NCI-H2171 treated with DMSO at 0.1 percent for 48 hours (cell line): ENCODE measurements at regions not wholly inside any gene's neighbourhood (a gene's known extent, or its start where the extent isn't known, plus 50 kb on each side); places are given as distances from the start of the nearest gene placed in this dataset.

ENCODE experiments used
- DNase-seq: peaks from one replicate; lab custom pipeline; 2025; lab: John Stamatoyannopoulos, UW

DNA sequence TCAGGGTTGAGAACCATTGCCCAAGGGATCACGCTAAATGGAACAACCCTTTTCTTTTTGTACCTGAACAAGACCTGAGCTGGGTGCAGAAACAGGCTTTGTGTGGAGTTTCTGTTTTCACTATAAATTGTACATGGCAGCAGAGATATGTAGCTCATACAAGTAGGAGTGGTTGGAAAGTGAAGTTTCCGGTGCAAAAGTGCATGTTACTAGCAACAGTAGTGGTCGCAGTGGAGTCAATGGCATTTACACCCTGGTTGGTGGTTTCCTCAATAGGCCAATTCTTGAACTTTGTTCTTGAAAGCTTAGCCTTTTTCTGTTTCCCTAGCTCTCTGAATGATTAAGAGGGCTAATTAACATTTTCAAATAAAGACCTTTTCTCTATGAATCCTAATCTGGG is 170.7 kb downstream of the NEBL start:
- no peak for DNase-seq

DNA sequence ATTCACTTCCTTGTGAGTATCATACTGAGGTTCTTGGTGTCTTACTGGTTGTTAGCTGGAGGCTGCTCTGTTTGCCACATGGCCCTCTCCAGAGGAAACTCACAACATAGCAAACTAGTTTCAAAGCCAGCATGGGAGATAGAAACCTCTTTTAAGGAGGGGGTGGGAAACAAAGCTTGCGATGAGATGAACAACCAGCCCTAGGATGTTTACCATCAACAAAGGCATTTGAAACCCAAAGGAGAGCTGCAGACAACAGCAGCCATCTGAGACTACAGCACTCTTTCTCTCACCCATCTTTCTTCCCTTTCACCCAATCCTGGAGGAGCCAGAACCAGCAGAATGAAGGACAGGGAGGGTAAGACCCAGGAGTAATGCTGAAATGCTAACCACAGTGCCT is 182.1 kb downstream of the NEBL start:
- no peak for DNase-seq

DNA sequence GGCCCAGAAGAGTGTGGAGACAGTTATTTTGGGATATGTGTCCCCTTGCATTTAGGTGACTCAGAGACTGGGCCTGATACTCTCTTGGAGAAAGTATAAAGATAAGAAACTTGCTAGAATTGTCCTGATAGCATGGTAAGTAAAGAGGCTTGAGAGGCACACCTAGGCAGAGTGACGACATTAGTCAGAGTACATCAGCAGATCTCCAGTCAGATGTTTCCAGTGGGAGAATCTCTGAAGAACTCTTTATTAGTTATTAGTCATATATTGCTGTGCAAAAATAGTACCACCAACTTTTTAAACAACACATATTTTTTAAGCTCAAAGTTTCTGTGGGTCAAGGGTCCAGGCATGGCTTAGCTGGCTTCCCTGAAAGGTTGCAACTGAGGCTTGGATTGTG is 182.6 kb downstream of the NEBL start:
- no peak for DNase-seq

DNA sequence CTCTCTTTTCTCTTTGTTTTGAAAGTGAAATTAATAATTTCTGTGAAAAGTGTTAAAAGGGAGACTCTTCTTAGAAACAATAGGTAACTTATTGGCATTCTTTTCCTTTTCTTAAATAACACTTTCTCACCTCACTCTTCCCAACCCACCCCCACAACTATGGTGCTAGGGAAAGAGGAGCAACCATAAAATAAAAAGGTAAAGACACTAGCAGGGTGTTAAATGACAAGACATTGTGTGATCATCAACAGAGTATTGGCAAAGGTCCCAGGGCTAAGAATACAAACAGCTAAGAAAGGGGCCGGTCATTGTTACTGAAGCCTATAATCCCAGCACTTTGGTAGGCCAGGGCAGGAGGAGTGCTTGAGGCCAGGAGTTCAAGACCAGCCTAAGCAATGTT is 183.7 kb downstream of the NEBL start:
- DNase-seq: no peak

DNA sequence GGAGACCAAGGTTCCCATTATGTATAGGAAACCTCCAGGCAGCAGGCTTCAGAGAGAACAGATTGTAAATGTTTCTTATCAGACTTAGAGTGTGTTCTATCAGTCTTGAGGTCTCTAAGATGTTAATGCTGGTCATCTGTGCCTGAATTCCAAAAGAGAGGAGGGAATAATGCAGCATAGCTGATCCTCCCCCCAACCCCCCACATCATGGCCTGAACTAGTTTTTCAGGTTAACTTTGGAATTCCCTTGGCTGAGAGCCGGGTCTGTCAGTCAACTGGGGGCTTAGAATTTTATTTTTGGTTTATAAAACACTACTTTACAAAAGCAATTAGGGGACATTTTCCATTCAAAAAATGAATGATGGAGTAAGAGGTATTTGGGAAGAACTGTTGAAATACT is 184.3 kb downstream of the NEBL start:
- DNase-seq: no peak

DNA sequence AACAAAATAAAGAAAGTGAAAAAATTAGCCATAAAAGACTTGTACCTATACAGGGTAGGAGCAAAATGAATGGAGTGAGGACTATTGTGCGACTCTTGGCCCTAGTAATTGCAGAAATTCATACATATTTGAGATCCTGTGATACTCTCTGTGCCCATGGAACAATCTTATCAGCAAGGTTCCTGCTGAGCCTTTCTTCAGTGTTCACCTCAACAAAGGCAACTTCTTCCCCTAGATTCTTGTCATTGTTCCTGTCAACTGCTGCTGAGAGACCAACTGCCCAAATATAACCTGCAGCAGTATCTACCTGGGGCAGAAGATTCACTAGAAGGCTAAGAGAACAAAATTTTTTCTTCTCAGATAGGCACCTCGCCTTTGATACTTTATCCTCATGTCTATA is 187.4 kb downstream of the NEBL start:
- no peak for DNase-seq

DNA sequence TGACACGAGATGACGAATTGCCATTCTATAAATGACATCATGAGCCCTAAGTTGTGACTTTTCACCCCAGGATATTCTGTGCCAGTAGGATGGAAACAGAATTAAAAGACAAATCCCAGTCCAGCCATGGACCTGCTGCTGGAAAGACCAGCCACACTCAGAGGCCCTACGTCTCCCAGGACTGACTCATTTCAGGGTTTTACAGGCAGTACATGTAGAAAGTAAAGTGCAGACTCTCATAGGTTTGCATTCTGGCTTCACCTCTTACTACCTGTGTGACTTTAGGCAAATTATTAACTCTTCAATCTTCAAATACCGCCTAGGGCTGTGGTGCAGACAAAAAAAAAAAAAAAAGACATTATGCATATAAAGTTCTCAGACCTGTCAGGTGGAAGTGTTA is 188.8 kb downstream of the NEBL start:
- no peak for DNase-seq

DNA sequence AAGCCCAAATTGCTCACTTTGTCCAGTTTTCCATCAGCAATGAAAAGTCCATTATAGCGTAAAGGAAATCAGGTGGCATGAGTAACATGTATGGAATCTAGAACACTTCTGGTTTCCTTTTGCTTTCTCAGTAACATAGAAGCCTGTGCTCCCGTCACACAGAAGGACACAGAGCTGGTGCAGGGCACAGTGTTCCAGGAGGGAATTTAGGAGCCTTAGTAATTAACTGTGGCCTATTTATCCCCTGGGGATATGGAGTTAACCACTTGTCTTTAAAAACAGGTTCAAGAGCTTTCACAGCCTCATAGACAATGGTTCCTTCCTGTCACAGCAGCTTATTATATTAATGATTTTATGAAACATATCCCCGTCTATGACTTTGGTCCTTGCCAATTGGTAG is 189.9 kb downstream of the NEBL start:
- no peak for DNase-seq

DNA sequence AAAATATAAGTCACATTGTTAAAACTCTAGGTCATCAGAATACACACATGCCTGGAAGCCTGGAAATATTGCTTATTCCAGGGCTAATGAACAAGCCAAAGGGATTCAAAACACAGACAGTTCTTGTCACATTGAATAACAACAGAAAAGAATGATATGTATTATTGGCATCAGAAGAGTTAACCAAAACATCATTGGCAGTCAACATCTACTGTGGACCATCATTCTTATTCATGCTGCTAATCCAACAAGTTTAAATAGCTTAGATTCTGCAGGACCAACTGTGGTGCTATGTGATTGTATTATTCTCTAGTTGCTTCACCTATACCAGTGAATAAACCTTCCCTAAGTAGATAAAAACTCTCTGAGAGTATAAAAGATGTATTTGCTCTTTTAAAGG is 198.3 kb downstream of the NEBL start:
- DNase-seq: no peak

DNA sequence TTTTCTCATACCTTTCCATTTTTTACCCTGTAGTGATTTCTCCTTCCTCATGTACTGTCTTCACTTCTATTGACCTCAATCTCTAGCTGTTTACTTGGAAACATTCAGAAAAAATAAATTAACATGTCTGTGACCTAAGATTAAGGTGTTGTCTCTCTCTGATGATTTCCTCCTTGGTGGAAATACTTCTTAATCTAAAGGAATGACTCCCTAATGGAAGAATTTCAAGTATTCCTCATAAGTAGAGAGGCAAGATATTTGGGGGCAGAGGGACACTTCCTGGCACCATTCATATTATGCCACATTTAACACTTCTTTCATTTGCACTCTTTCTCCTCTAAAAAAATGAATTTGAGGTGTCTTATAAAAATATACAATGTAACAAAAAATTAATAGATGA is 202.8 kb downstream of the NEBL start:
- no peak for DNase-seq

DNA sequence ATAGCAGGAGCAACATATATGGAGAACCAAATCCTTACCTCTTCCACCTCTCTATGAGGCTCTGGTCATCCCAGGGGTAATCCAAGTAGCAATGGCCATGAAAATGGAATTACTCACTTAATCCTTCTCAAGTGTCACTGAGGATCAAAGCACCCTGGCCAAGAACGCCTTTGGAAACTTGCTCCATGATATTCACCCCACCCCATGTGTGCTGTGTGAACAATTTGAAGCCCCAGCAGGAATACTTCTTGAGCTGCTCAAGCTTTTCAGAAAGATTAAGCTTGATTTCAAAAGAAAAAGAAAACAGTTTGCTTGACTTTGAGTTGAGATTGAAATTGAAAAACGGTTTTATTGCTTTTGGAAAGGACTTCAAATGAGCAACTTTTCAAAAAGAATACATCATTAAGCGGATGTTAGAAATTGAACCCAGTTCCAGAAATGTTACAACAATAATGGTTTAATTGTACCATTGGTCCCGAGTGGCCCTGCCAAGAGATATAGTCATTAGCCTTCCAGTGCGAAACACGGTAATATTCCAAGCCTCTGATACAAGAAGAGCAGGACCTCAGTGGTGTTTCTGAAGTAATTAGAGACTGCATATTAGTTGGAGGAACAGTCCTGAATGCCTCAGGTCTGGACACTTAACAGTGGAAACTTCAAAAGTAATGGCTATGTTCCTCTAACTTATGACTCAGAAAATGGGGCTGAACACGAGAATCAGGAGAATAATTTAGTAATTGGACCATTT is 208.1 kb downstream of the NEBL start:
- DNase-seq: no peak

DNA sequence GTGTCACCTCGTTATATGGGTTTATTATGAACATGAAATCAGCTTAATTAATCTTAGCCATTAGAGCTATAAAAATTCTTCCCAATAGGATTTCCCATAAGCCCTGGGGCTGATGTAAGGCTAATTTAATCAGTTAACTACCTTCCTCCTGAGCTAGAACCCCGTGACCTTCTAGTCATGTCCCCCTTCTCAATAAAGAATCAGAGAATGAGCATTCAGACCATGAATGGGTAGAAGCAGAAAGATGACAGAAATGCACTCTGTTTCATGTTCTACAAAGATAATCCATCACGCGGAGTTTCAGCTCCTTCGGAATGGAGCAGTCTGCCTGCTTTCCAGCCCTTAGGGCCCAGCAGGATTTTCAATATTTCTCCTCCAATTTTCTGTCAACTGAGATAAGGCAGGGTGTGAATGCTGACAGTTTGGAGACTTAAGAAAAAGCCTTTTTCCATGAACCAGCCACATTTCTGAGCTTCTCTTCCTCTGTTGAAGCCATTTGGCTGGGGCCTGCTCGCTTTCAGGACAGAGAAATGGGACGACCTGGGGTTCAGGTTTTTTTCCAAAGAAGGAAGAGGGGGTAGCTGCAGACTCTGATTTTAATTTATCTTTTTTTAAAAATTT is 211.0 kb downstream of the NEBL start:
- DNase-seq: no peak

DNA sequence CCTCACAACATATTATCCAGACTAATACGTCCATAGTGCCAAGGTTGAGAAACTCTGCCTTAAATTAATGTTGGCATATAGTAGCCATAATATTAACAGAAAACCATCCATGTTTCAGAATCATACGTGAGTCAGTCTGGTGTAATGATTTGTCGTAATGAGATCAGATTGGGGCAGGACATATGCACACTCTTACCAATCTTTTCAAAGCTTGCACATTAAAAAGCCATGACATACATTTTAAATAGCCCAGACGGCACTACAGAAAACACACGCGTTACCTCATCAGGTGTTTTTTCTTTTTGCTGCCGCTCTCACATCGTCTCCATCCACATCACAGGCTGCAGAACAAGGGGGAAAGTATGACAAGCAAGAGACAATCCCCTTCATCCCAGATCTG is 211.6 kb downstream of the NEBL start:
- DNase-seq: no peak

DNA sequence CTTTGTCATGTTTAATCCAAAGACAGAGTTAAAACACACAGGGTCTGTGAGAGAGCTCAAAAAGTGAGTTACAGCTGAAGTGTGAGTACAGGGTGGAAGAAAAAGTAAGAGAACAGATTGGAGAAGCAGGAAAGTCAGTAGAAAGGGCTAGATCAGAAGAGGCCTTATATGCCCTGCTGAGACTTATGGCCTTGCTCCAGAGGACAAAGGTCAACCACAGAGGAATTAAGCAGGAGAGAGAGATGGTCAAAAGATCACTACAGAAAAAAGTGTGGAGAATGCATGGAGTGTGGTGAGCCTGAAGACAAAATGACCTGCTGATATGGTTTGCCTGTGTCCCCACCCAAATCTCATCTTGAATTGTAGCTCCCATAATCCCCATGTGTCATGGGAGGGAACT is 213.8 kb downstream of the NEBL start:
- no peak for DNase-seq

DNA sequence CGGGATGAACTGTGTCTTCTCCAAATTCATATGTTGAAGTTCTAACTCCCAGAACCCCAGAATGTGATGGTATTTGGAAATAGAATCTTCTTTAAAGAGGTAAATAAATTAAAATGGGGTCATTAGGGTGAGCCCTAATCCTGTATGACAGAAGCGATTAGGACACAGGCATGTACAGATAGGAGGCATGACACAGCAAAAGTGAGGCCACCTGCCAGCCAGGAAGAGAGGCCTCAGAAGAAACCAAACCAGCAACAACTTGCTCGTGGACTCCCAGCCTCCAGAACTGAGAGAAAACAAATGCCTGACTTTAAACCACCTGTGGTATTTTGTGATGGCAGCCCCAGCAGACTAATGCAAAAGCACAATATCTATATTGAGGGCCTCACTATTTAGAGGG is 214.3 kb downstream of the NEBL start:
- no peak for DNase-seq

DNA sequence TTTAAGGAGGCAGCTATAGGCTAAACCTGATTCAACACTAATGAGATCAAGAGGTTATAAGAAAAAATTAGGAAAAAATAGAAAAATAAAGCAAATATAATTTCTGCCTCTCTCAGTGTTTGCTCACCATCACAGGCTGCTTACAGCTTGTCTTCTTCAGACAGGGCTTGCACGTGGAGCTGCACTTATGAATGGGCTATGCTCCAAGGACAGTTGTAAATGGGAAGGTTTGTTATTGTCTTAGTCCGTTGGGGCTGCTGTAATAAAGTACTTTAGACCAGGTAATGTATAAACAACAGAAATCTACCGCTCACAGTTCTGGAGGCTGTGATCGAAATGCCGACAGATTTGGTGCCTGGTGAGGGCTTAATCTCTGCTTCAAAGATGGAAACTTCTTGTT is 219.8 kb downstream of the NEBL start:
- DNase-seq: no peak

DNA sequence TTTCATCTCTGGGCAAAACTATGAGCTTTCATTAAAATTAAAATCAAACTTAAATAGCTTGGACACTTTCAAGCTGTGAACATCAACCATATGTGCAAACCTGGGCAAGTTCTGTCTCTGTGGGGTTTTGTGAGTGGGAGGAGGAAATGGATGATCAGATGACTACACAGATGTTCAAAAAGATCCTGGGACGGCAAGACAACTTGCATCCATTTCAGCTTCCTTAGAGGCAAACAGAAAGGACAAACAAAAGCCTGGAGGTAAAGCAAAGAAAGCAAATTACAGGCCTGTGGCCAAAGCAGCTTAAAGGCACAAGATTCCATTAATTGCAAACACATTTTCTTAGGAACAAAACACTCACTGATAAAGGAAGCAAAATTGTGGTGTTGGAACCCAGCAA is 222.2 kb downstream of the NEBL start:
- no peak for DNase-seq

DNA sequence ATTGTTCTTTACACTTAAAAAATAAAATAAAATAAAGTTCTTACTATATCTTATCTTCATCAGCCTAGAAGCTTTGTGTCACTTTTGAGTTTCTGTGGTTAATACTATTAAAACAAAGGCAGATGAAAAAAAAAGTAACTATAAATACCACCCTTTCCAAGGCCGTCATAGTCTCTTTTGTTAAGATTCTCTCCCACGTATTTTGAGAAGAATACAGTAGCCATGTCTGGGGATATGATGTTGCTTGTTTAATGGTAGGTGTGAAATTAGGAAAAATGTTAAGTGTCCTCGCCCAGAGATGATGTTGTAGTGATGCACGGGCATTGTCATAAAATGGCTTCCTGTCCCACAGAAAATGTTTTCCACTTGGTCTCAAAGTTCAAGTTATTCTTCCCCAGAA is 223.9 kb downstream of the NEBL start:
- no peak for DNase-seq

DNA sequence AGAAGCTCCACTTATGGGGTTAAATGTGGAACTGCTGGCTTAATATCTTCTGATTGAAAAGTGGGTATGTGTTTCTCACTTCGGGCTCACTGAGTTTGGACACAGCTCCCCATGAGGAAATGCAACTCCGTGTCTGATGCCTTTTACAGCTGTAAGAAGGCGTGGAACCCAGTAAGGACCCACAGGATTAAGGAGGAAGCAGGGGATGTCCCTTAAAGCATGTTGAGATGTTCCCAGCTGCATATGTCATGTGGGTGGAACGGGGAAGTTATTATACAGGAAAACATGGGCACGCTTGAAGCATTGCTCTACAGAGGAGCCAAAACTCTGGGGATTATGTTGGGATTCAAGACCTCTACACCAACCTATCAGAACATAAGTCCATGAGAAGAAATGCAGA is 224.4 kb downstream of the NEBL start:
- DNase-seq: no peak

DNA sequence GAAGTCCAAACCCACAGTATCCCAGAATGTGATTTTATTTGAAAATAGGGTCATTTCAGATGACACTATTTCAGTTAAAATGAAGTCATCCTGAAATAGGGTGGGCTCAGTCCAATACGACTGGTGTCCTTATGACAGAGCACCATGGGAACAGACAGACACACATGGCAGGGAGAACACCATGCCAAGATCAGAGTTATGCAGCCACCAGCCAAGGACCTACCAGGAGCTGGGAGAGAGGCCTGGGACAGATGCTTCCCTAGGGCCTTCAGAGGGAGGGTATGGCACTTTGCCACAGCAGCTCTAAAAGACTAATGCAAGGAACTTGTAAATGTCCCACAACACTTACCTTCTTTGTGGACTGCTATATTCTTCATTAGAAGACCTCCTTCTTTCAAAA is 226.5 kb downstream of the NEBL start:
- no peak for DNase-seq

DNA sequence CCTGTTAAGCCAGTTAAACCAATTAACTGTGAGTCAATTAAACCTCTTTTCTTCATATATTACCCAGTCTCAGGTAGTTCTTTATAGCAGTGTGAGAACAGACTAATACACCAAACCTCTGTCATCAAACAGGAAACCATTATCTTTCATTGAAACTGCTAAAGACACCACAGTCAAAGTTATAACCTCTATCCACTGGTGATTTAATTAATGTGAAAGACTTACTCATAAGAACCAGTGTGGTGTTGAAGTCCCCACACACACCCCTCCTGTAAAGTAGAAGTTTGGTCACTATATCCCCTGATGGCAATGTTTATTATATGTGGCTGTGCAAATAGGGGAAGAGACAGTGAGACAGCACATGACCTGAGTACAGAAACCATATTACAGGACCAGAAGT is 228.1 kb downstream of the NEBL start:
- DNase-seq: no peak

DNA sequence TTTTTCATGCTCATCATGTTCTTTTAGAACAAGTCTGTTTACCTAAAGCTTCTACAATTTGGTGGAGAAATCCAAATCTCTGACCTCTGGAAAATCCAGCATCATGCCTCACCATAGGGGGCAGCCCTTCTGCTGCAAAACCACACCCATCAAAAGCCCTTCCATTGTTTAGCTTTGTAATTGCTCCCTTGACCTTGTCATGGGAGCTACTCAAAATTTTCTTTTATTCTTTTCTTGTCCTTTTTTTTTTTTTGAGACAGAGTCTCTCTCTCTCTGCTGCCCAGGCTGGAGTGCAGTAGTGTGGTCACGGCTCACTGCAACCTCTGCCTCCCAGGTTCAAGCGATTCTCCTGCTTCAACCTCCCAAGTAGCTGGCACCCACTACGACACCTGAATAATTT is 234.4 kb downstream of the NEBL start:
- DNase-seq: no peak

DNA sequence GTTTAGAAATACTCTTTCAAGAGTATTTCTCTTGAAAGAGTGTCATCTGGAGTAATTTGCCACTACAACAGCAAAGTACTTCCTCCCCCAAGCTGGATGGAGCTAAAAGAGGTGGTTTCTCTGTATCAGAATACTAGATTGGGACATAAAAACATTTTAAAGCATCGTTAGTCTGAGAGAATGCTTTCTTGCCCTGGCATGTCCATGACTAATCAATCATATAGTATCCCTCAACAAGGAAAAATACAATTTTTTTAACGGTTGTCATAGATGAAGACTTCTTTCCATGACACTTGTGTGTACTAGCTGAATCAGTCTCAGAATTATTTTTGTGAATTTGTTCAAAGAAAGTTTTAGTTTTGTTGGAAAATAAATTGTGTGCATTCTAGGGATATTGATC is 237.9 kb downstream of the NEBL start:
- DNase-seq: no peak

DNA sequence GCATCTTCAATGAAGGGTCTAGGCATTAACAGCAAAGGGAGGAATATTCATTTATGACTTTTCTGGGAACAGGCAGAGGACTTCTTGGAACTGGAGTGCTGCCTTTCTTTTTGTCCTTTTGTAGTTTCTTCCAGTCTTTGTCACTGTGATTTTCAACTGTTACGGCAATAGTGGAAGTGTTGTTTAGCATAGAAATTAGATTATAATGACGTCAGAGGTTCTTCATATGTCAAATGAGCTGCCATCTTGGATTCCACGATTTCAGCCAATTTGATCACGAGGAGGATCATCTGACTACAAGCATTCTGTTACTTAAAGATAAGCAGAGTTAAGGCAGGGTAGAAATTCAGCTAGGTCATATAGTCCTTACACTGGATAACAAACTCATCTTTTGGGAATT is 239.0 kb downstream of the NEBL start:
- DNase-seq: no peak
